ENCODE measurements at regions not wholly inside any gene's neighbourhood (a gene's known extent, or its start where the extent isn't known, plus 50 kb on each side); places are given as distances from the start of the nearest gene placed in this dataset.

- no peaks in the 10 kb centered on the region for H3K36me3 Mint-ChIP-seq (ENCODE audit: insufficient read depth, unreplicated experiment)
- ChIA-PET POLR2A (no interaction called here), CTCF (no interaction called here)
- no peaks in the 10 kb centered on the region for H3K27me3 Mint-ChIP-seq (ENCODE audit: insufficient read depth, unreplicated experiment)
- intact Hi-C loops (cut with micrococcal nuclease; ENCODE audit: unreplicated experiment): no loop called here
- no peaks in the 10 kb centered on the region for H3K9me3 Mint-ChIP-seq (ENCODE audit: unreplicated experiment)
- TF ChIP-seq CTCF (IDR thresholded peaks at IDR 0.05; ENCODE audit: insufficient read depth in 1 of 2, low read depth in 1 of 2, low read length in 1 of 2, severe bottlenecking in 1 of 2, unreplicated experiment in 1 of 2): no peak
- Histone ChIP-seq H3K27me3 (replicated peaks; ENCODE audit: control insufficient read depth, insufficient read depth, low read length) (no peaks in the 10 kb centered on the region), H3K36me3 (ENCODE audit: control insufficient read depth, insufficient read depth, low read length) (no peaks in the 10 kb centered on the region), H3K9me3 (no peaks in the 10 kb centered on the region), H3K4me1 (no peaks in the 10 kb centered on the region), H3K4me3 (ENCODE audit: low read depth, low read length) (no peak overlapping the region)
- no peak overlapping the region for H3K27ac Mint-ChIP-seq (ENCODE audit: unreplicated experiment)
- no peak overlapping the region for H3K4me3 Mint-ChIP-seq (ENCODE audit: unreplicated experiment)
- H3K4me1 Mint-ChIP-seq (ENCODE audit: low read depth, unreplicated experiment): no peaks in the 10 kb centered on the region
- no peak for DNase-seq
- BruUV-seq (replicated peaks): no TSS peak
Measured at GRCh38 chr18:61123309-61123708, 209.9 kb upstream of the CDH20 start.

- ChIA-PET POLR2A (no interaction called here), CTCF (no interaction called here)
- TF ChIP-seq CTCF (IDR thresholded peaks at IDR 0.05; ENCODE audit: insufficient read depth in 1 of 2, low read depth in 1 of 2, low read length in 1 of 2, severe bottlenecking in 1 of 2, unreplicated experiment in 1 of 2): no peak
- intact Hi-C loops (cut with micrococcal nuclease; ENCODE audit: unreplicated experiment): no loop called here
- H3K27me3 ChIP-seq (replicated peaks; ENCODE audit: control insufficient read depth, insufficient read depth, low read length): no peaks in the 10 kb centered on the region
- Mint-ChIP-seq H3K4me1 (ENCODE audit: low read depth, unreplicated experiment) (no peaks in the 10 kb centered on the region), H3K27ac (ENCODE audit: unreplicated experiment) (no peak overlapping the region), H3K4me3 (ENCODE audit: unreplicated experiment) (no peak overlapping the region), H3K9me3 (ENCODE audit: unreplicated experiment) (no peaks in the 10 kb centered on the region), H3K27me3 (ENCODE audit: insufficient read depth, unreplicated experiment) (no peaks in the 10 kb centered on the region), H3K36me3 (ENCODE audit: insufficient read depth, unreplicated experiment) (no peaks in the 10 kb centered on the region)
- no peaks in the 10 kb centered on the region for H3K9me3 ChIP-seq
- BruUV-seq (replicated peaks): no TSS peak
- no peaks in the 10 kb centered on the region for H3K4me1 ChIP-seq
- no peaks in the 10 kb centered on the region for H3K36me3 ChIP-seq (ENCODE audit: control insufficient read depth, insufficient read depth, low read length)
- DNase-seq: no peak
- no peak overlapping the region for H3K4me3 ChIP-seq (ENCODE audit: low read depth, low read length)
Measured at GRCh38 chr18:61127714-61128467, 205.3 kb upstream of the CDH20 start.

- H3K9me3 Mint-ChIP-seq (ENCODE audit: unreplicated experiment): no peaks in the 10 kb centered on the region
- no TSS peak for BruUV-seq (replicated peaks)
- H3K27ac Mint-ChIP-seq (ENCODE audit: unreplicated experiment): no peak overlapping the region
- no peak for DNase-seq
- no peaks in the 10 kb centered on the region for H3K27me3 Mint-ChIP-seq (ENCODE audit: insufficient read depth, unreplicated experiment)
- POLR2A ChIA-PET: no interaction called here
- no peak for TF ChIP-seq CTCF (IDR thresholded peaks at IDR 0.05; ENCODE audit: insufficient read depth in 1 of 2, low read depth in 1 of 2, low read length in 1 of 2, severe bottlenecking in 1 of 2, unreplicated experiment in 1 of 2)
- H3K36me3 ChIP-seq (ENCODE audit: control insufficient read depth, insufficient read depth, low read length): no peaks in the 10 kb centered on the region
- H3K4me1 ChIP-seq: no peaks in the 10 kb centered on the region
- CTCF ChIA-PET: no interaction called here
- H3K4me3 Mint-ChIP-seq (ENCODE audit: unreplicated experiment): no peak overlapping the region
- no peaks in the 10 kb centered on the region for H3K9me3 ChIP-seq
- H3K4me3 ChIP-seq (ENCODE audit: low read depth, low read length): no peak overlapping the region
- H3K4me1 Mint-ChIP-seq (ENCODE audit: low read depth, unreplicated experiment): no peaks in the 10 kb centered on the region
- intact Hi-C loops (cut with micrococcal nuclease; ENCODE audit: unreplicated experiment): no loop called here
- no peaks in the 10 kb centered on the region for H3K27me3 ChIP-seq (replicated peaks; ENCODE audit: control insufficient read depth, insufficient read depth, low read length)
- H3K36me3 Mint-ChIP-seq (ENCODE audit: insufficient read depth, unreplicated experiment): no peaks in the 10 kb centered on the region
Measured at GRCh38 chr18:61129001-61129400, 204.2 kb upstream of the CDH20 start.

Data from Caco-2 (cell line).